ENCODE measurements at regions not wholly inside any gene's neighbourhood (a gene's known extent, or its start where the extent isn't known, plus 50 kb on each side); places are given as distances from the start of the nearest gene placed in this dataset.

- no peak overlapping the region for H3K4me3 ChIP-seq (ENCODE audit: low read length)
- no peak overlapping the region for H3K4me2 ChIP-seq (ENCODE audit: low read length)
- no peaks in the 10 kb centered on the region for H3K36me3 ChIP-seq (ENCODE audit: control insufficient read depth, low read length)
These were observed 74.4 kb upstream of the GATA5 start for GRCh38 chr20:62550087-62550632.

GRCh38 chr20:62551407-62552323 lies 75.9 kb upstream of the GATA5 start:
- H3K4me3 ChIP-seq (ENCODE audit: low read length) = no peak overlapping the region

More at GRCh38 chr20:62550087-62550632, 74.4 kb upstream of the GATA5 start:
- H3F3A ChIP-seq (ENCODE audit: control insufficient read depth, insufficient read depth) = no peaks in the 10 kb centered on the region
- no peaks in the 10 kb centered on the region for H3K9me2 ChIP-seq (replicated peaks; ENCODE audit: control insufficient read depth, low read length)
- TF ChIP-seq EZH2phosphoT487 (IDR thresholded peaks at IDR 0.05; ENCODE audit: borderline replicate concordance, low read length) (no peak), CTCF (IDR thresholded peaks at IDR 0.05; ENCODE audit: low read depth, low read length, poor library complexity, severe bottlenecking) (no peak)
- H3K27me3 ChIP-seq (ENCODE audit: control insufficient read depth, low read length) = peaks cover 15% of the 10 kb centered on the region
- H3K27ac ChIP-seq (ENCODE audit: low read depth, low read length) = no peak overlapping the region
- no peaks in the 10 kb centered on the region for H3K79me2 ChIP-seq (ENCODE audit: control insufficient read depth, low read length)
- H3K4me1 ChIP-seq (ENCODE audit: control insufficient read depth, low read length) = no peaks in the 10 kb centered on the region
- no peaks in the 10 kb centered on the region; the same call in 1 of the 2 replicates for H4K20me1 ChIP-seq (ENCODE audit: control insufficient read depth, insufficient read depth, low read depth, low read length)
- no peaks in the 10 kb centered on the region for H3K9me3 ChIP-seq (ENCODE audit: control insufficient read depth, insufficient read depth, low read length)

GRCh38 chr20:62552613-62553012 lies 76.8 kb upstream of the GATA5 start:
- TF ChIP-seq CTCF (IDR thresholded peaks at IDR 0.05; ENCODE audit: low read depth, low read length, poor library complexity, severe bottlenecking) (no peak), EZH2phosphoT487 (IDR thresholded peaks at IDR 0.05; ENCODE audit: borderline replicate concordance, low read length) (no peak)
- Histone ChIP-seq H3K27me3 (ENCODE audit: control insufficient read depth, low read length) (peaks cover 19% of the 10 kb centered on the region), H3K4me1 (ENCODE audit: control insufficient read depth, low read length) (no peaks in the 10 kb centered on the region), H3K27ac (ENCODE audit: low read depth, low read length) (no peak overlapping the region), H3K4me2 (ENCODE audit: low read length) (no peak overlapping the region), H3K4me3 (ENCODE audit: low read length) (no peak overlapping the region), H3F3A (ENCODE audit: control insufficient read depth, insufficient read depth) (no peaks in the 10 kb centered on the region), H3K9me3 (ENCODE audit: control insufficient read depth, insufficient read depth, low read length) (no peaks in the 10 kb centered on the region), H3K79me2 (ENCODE audit: control insufficient read depth, low read length) (no peaks in the 10 kb centered on the region), H3K9me2 (replicated peaks; ENCODE audit: control insufficient read depth, low read length) (no peaks in the 10 kb centered on the region), H3K36me3 (ENCODE audit: control insufficient read depth, low read length) (no peaks in the 10 kb centered on the region), H4K20me1 (ENCODE audit: control insufficient read depth, insufficient read depth, low read depth, low read length) (no peaks in the 10 kb centered on the region; the same call in 1 of the 2 replicates)

More at GRCh38 chr20:62551407-62552323, 75.9 kb upstream of the GATA5 start:
- H3F3A ChIP-seq (ENCODE audit: control insufficient read depth, insufficient read depth) = no peaks in the 10 kb centered on the region
- H3K27me3 ChIP-seq (ENCODE audit: control insufficient read depth, low read length) = peaks cover 19% of the 10 kb centered on the region
- no peaks in the 10 kb centered on the region for H3K79me2 ChIP-seq (ENCODE audit: control insufficient read depth, low read length)
- TF ChIP-seq EZH2phosphoT487 (IDR thresholded peaks at IDR 0.05; ENCODE audit: borderline replicate concordance, low read length) = no peak
- no peak for TF ChIP-seq CTCF (IDR thresholded peaks at IDR 0.05; ENCODE audit: low read depth, low read length, poor library complexity, severe bottlenecking)
- H3K27ac ChIP-seq (ENCODE audit: low read depth, low read length) = no peak overlapping the region
- no peaks in the 10 kb centered on the region for H3K9me2 ChIP-seq (replicated peaks; ENCODE audit: control insufficient read depth, low read length)
- H3K4me2 ChIP-seq (ENCODE audit: low read length) = no peak overlapping the region
- no peaks in the 10 kb centered on the region; the same call in 1 of the 2 replicates for H4K20me1 ChIP-seq (ENCODE audit: control insufficient read depth, insufficient read depth, low read depth, low read length)
- H3K9me3 ChIP-seq (ENCODE audit: control insufficient read depth, insufficient read depth, low read length) = no peaks in the 10 kb centered on the region
- no peaks in the 10 kb centered on the region for H3K4me1 ChIP-seq (ENCODE audit: control insufficient read depth, low read length)
- H3K36me3 ChIP-seq (ENCODE audit: control insufficient read depth, low read length) = no peaks in the 10 kb centered on the region
